NCI-H187 (cell line): ENCODE measurements at regions not wholly inside any gene's neighbourhood (a gene's known extent, or its start where the extent isn't known, plus 50 kb on each side); places are given as distances from the start of the nearest gene placed in this dataset.

Experiments used
- DNase-seq, 2 experiments: peaks; one replicate each; lab custom pipeline; 2025; lab: John Stamatoyannopoulos, UW

DNA sequence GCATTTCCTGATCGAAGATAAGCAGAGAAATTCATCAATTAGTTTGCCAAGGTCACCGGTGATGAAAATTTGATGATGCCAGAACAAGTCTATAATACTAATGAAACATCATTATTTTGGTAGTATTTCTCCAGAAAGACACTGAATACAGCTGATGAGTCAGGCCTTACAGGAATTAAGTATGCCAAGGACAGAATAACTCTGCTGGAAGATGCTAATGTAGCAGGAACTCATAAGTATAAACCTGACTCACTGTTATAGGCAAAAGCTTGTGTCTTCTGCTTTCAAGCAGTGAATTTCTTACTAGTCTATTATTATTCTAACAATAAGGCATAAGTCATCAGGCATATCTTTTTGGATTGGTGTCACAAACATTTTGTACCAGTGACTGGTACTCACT is 1825.1 kb upstream of the IGFBP7 start:
- DNase-seq = no peak

DNA sequence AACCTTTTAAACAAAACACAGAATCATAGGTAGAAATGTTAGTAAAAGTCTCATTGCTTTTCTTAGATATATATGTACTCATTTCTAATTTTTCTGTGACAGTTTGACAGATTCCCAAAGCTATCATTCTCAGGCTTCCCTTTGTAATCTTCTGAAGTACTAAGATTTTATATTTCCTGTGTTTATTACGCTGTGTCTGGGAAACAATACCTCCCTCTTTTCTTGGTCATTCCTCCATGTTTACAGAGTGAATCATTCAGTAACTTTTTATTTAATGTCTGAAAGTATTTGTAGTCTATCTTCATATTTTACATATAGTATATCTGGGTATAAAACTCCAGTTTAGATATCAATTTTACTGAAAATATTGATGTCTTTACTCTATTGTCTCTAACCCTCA is 1826.3 kb upstream of the IGFBP7 start:
- DNase-seq = no peak

DNA sequence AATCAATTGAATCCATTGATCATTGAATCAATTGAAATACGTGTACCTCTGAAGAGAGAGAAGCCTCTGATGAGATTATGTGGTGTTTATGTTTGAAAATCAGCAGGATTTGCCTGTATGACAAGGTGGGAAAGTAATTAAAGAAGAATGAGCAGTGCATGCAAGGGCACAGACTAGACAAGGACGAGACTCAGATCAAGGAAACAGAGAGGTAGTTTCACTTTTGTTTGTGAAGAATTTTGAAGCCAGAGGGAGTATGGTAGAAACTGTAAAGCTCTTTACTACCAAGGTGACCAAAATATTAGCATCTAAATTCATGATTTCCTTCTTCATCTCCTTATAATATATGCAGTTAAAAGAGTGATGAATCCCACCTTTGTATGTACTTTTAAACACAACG is 1830.0 kb upstream of the IGFBP7 start:
- no peak for DNase-seq

DNA sequence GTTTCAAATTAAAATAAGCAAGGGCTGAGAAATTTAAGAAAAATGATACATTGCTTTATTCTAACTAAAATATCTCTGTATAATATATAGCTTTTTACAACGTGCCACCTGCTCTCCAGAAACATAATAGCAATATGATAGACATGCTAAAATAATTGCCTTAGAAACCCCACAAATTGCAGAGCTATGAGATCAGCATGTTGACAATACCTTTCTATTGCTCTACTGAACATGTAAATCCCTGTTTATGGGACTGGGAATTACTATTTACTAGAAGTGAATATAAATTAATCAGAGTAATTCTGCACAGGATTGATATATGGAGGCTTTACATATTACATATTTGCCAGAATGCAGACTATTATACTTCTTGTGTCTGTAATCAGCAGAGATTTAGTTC is 1831.1 kb upstream of the IGFBP7 start:
- no peak for DNase-seq

DNA sequence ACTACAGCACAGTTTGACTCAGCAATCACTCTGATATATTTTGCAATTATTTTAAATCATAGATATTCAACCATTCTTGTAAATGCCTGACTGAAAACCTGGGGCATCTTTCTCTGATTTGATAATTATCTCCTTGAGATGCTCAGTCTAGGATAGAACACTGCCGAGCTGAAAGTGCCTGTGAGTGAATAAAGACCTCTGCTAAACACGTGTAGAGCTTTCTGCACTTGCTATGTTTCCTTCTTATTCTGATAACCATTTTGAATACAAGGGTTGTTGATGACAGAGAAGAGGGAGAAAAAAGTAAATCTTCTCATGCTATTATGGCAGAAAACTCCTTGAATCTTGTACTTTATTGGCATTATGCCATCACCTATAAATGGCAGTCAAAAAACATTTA is 1843.4 kb upstream of the IGFBP7 start:
- DNase-seq = no peak

DNA sequence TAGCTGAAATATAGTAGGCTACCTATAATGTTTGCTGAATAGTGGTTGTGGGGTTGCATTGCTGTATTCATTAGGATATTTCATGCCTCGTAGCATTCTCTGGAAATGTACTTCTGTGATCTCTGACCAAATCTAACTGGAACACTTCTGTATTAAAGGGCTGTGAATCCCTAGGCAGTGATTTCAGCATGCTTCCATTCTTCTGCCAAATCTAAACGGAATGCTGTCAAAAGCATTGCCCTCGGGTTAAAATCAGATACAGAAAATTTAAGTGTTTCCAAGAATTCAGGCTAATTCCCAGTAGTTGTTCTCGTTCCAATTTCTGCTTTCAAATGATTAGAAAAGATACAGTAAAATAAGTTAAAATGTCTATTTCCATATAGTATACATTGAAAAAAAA is 1847.5 kb upstream of the IGFBP7 start:
- no peak for DNase-seq

DNA sequence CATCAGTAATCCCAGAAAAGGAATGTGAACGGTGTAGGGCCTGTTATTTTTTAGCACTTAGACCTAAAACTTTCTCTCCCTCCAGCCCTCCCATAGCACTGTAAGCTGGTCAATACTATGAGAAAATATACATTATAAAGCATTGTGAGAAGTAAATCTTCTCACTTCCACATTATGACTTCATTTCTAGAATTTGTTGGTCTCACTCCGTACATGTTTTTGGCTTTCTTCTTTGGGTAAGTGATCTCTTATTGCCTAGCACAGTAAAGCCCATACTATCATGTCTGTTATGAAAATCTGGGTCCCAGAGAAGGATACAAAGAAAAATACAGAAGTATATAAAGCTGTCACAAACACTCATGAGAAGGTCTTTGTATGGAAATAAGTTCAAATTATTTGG is 1851.1 kb upstream of the IGFBP7 start:
- DNase-seq = no peak

DNA sequence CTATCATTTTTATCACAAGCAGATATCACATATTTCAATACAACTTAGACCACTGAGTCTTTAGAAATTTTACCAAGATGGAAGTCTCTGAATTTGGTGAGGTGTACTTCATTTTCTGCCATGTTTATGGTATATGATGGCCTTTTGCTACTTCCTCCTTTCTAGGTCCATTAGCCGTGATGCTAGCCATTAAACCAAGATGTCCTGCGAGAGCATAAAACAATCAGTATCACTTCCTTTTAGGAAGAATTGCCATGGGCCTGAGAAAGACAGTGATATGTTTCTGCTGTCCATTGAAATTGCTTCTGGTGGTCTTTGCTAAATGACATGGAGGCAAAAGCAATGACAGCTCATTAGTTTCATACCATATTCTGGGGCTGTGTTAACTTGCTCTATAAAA is 1851.7 kb upstream of the IGFBP7 start:
- DNase-seq = no peak

DNA sequence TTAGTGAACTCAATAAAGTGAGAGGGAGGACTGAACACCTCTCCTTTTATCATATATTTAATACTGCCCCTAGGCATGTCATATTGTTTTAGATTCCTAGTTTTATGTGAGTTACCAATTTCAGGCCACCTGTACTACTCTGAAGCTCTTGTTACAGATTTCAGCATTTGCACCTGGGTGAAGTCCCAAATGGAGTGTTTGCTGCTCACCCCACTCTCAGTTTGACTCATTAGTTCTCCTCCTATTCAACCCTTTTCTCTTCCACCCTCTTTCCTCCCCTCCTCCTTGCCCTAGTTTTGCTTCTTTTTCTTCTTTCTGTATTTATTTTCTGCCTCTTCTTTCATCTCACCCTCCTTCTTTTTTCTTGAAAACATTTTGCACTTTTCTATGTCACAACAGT is 1852.2 kb upstream of the IGFBP7 start:
- DNase-seq = no peak

DNA sequence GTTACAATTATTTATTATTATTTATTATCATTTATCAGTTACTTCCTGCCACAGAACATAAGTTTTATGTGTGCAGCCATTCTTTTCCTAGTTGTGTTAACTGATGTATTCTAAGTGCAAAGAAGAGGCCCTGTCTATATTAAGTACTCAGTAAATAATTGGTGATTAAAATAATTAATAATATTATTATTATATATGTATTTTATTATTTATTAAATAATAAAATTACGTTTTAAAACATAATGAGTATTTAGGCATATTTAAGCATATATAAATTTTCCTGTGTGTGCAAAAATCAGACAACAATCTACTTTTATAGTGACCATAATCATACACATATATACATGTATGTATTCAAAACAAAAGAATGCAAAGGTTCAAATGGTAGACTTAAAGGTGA is 1871.6 kb upstream of the IGFBP7 start:
- no peak for DNase-seq

DNA sequence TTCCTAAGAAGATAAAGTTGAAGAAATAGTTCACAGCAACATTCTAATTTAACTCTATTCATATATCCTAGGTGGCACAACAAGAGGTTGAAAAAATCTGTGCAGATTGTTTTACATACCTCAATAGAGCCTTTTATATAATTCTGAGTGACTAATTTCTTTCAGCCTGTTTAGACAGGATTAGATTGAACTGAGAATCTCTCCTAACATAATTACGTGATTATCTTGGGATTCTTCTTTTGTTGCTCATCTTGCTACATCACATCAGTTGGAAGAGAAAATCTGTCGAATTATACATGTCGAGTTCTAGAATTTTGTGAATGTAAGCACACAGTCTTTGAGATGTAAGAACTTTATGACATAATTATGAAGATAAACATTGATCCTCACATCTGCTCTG is 1873.7 kb upstream of the IGFBP7 start:
- DNase-seq = no peak

DNA sequence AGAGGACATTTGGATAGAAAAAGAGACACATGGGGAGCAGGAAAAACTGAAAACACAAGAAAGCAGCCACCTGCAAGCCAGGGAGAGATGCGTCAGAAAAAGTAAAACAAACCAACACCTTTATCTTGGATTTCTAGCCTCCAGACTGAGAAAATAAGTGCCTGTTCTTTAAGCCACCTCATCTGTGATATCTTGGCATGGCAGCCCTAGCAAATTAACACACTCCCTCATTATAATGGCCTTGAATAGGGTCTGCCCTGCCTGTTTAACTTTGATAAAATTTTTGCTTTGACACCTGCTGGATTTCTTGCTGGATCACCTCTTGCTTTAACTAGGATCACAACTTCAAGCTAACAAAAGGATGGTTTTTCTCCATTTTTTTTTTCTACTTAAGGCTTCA is 1892.0 kb upstream of the IGFBP7 start:
- DNase-seq = no peak

DNA sequence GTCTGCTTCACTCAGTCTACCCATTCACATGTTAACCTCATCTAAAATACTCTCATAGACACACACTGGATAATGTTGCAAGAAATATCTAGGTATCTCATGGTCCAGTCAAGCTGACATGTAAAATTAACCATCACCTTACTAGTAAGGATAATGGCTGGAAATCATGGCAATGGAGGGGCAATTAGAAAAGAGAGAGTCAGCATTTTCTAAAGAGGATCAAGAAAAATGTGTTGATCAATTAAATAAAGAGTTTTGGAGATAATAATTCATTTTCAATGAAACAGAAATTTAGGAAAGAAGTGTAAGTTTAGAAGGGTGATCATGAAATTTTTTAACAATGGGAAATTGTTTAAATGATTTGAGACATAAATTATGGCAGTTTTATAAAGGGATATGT is 1914.1 kb upstream of the IGFBP7 start:
- DNase-seq = no peak

DNA sequence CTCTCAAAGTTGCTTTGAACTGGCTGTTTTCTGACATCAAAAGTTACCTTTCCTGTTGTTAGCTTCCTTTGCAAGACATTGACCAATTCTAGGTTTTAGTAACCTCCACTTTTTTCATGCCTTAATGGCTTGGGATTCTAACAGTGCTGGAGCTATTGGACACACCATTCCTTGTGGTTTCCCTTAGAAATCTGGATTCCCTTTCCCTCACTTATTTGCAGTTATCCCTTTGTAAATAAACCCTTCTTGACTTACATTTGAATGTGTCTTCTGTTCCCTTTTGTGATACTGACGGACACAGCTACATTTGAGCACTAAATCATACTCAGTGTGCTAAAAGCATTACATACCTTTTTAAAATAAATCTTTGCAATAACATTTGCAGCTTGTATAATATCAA is 1927.6 kb upstream of the IGFBP7 start:
- DNase-seq = no peak

DNA sequence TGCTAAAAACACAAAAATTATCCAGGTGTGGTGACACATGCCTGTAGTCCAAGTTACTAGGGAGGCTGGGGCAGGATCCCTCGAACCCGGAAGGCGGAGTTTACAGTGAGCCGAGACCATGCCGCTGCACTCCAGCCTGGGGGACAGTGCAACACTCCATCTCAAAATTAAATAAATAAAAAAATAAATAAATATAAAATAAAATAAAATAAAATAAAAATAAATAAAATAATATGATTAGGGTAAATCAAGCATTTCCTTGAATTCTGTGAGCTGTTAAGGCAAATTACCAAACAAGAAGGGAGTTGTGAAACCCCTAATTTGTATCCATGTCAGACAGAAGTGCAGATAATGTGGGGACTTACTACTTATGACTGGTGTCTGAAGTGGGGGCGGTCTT is 1928.9 kb upstream of the IGFBP7 start:
- no peak for DNase-seq

DNA sequence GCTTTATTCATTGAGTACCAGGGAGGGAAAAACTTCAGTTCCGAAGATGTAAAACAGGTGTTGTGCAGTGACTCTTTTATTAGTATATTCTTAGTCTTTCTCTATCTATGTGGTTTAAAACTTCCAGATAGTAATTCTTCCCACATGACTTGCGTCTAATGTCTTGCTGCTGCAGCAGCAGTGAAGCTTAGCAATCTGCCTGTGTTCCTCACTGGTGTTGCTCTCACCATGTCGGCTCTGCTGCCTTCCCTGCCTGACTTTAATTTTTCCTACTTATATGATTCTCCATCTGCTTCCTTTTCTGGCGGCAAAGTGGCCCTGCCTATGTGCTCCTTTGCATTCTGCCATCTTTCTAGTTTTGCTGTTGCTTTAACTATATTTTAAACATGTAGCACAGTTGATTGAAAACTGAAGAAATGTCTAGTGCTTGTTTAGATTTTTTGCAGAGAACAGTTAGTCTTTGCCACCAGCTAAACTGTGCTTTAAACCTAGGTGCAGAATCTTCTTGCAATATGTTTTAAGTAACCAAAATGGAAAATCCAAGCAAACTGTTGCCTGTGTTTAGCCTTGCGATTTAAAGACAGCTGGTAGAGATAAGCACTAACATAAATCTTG is 1934.2 kb upstream of the IGFBP7 start:
- DNase-seq = no peak

DNA sequence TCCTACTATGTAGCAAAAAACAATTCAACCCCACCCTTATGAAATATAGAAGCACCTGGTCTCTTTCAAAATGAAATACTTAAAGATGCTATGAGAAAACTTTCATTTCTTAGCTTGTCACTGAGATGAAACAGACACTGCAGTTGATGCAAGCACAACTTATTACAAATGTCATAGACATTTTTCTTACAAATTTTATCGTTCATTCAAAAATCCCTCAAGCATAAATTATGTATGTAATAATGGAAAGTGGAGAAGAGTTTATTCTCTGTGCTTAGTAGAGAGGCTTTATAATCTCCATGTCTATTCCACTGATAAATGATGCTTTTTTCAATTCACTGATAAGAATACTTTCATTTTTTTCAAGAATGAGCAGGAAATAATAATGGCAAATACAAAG is 1943.9 kb upstream of the IGFBP7 start:
- no peak for DNase-seq

DNA sequence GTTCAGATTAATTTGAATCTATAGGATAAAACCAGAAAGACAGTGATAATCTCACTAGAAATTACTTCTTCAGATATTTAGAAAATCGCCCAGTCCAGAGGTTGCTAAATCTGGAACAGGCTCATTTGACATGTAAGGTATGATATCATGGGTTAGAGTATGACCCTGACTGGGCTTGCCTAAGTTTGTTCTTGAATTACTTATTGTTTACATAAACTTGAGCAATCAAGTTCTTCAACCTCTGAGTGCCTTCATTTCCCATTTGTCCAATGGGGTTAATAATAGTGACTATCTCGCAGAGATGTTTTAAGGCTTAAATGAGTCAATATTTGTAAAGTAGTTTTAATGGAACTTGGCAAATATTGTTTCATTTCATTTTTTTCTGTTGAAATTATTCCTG is 1947.6 kb upstream of the IGFBP7 start:
- DNase-seq = no peak

DNA sequence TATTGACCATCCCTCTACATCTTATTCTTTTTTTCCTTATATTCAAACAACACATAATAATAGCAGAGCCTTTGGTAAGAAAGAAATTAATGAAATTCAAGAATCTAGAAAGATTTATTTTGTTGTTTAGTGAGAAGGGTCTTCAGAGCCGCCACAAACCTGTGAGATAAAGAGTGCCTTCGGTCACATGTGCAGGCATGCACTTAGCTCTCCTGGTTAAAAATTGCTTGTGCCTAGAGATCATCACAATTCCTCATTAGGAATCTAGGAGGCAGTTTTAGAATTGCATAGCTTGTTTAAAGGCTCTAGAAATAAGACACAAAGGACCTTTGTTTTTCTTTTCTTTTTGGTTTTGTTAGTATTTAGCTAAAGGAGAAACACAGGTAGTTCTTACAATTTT is 1948.4 kb upstream of the IGFBP7 start:
- no peak for DNase-seq

DNA sequence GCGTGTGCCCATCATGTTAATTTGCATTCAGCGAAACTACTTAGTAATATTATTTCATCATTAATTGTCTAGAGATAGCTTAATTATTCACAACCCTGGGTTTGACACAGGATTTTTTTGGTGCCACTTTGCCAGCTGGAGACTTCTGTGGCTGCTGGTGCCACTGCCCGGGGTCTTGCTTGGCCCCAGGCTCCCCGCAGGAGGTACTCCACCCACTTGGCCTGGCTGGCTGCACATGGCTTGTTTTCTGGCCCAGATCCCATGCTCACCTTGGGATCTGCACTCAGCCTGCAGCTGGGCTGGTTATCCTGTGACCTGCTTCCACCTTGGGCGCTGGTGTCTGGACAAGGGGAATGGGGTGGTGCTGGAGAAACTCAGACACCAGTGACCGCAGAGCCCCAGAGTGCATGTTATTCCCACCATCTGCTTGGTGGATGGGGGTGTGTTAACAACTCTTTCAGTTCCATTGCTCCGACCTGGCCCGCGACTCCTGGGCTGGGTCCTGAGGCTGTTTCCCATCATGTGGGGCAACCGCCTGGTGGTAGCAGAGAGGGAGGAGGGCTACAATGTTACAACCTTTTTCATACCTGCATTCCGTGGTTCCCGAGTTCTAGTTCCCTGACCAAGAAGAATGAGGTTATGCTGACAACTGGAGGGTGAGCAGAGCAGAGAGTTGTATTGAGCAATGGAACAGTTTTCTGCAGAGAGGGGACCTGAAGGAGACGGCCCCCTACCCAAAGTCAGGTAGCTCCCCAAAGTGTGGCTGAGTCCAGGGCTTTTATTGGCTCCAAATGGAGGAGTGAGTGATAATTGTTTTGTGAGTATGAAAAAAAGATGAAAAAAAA is 1950.0 kb upstream of the IGFBP7 start:
- DNase-seq = no peak

DNA sequence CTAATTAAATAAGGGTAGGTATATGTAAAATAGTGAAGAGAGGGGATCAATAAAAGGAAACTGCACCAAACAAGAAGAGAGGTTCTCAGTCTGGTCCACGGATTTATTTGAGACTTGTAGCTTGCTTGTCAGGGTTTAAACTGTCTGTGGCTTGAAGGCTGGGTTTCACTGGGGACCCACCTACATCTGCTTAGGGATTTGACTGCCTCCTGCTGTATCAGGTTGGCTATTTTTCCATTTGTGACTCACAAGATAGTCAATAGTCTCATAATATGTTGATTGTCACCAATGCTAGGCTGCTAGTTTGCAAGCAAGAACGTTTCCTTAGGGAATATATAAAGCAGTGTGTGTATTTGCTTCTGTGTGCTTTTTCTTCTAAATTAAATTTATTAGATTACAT is 1950.7 kb upstream of the IGFBP7 start:
- no peak for DNase-seq

DNA sequence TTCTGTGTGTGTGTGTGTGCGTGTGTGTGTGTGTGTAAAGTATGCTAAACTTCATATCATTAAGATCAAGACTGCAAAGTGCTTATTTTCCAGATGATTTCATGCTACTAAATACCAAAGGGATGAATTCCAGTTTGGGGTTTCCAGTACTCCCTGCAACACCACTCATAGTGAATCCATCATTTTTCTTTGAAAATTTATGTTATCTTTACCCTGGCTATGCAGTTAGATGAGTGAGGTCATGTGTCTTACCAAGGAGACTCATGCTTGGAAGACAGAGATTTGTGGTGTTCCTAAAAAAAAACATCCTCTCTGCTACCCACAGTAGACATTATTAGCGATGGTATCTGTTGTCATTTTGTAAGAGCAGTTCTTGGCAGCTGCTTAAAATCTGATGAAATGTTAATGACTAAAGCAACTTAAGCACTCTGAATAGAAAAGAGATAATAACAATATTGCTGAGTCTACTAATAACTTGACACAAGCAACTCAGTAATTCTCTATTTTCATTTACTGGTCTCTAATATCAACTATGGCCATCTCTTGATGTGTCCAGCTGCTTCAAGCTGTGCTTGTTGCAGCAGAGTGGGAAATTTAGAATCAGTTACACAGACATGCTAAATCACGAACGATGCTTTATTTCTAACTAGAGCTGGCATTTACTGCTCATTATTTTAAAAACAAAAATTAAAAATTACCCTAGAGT is 1953.0 kb upstream of the IGFBP7 start:
- DNase-seq = no peak

DNA sequence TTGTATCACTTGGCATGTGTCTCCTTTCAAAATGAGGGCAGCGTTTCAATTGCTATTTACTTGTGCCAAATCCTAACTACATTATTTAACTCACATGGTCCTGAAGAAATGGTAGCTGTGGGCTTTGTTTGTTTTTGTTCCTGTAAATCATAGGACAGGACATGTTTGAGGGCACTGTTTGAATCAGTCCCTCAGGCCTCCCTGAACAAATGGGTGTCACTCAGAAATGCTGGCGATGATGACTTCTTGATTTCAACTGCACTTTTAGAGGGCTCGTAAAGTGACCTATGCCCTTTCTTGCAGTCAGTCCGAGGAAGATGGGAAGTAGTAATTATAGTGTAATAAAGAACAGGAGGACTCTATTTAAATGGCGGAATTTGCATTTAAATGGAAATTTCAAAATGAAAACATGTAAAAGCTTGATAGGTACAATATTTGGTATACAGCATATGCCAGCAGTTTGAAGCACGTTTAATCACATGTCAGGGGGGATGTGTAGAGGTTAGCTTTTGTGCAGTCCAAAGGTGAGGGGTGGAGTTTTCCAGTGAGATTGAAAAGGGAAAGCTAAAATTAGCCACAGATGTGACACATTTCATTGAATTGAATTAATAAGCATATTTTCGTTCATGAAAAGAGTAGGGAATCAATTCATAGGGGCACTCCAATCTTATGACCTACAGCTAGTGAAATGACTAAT is 1958.7 kb upstream of the IGFBP7 start:
- DNase-seq = no peak
